GM12872 (cell line): ENCODE measurements at regions not wholly inside any gene's neighbourhood (a gene's known extent, or its start where the extent isn't known, plus 50 kb on each side); places are given as distances from the start of the nearest gene placed in this dataset.

Experiments used
- TF ChIP-seq, protein P1 (sequence below): IDR thresholded peaks from 3 replicates; pipeline ENCODE4 v1.5.1; 2011; ENCODE audit warnings: low read depth, mild to moderate bottlenecking, low read length, moderate library complexity; ENCODE audit not compliant: insufficient read depth

DNA sequence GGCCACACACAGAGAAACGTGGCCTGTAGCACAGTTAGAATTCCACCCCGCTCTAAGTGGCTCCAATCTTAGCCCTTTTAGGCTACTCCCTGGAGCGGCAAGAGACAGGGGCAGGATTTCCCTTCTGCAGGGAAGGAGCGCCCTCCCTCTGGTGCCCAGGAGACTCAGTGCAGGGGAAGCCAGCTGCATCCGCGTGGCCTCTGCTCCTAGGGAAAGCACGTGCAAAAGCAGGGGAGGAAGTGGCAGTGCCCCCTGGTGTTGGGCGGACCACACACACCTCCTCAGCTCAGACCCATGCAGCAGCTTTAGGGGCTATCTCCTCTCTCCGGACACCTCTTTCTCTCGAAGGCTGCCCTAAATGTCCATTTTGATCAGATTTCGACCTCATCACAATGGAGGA, 50.0 kb downstream of the SPRING1 start:
- TF ChIP-seq, protein P1, sequence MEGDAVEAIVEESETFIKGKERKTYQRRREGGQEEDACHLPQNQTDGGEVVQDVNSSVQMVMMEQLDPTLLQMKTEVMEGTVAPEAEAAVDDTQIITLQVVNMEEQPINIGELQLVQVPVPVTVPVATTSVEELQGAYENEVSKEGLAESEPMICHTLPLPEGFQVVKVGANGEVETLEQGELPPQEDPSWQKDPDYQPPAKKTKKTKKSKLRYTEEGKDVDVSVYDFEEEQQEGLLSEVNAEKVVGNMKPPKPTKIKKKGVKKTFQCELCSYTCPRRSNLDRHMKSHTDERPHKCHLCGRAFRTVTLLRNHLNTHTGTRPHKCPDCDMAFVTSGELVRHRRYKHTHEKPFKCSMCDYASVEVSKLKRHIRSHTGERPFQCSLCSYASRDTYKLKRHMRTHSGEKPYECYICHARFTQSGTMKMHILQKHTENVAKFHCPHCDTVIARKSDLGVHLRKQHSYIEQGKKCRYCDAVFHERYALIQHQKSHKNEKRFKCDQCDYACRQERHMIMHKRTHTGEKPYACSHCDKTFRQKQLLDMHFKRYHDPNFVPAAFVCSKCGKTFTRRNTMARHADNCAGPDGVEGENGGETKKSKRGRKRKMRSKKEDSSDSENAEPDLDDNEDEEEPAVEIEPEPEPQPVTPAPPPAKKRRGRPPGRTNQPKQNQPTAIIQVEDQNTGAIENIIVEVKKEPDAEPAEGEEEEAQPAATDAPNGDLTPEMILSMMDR, result peak; percentile 79

DNA sequence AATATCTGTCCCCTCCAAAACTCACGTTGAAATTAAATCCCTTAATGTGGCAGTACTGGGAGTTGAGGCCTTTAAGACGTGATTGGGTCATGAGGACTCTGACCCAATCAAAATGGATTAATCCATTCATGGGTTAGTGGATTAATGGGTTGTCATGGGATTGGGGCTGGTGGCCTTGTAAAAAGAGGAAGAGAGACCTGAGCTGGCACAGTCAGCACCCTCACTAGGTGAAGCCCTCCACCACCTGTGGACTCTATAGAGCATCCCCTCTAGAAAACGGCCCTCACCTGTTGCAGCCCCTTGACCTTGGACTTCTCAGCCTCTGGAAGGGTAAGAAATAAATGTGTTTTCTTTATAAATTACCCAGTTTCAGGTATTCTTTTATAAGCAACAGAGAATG, 53.0 kb downstream of the SPRING1 start:
- TF ChIP-seq, protein P1, result no peak

DNA sequence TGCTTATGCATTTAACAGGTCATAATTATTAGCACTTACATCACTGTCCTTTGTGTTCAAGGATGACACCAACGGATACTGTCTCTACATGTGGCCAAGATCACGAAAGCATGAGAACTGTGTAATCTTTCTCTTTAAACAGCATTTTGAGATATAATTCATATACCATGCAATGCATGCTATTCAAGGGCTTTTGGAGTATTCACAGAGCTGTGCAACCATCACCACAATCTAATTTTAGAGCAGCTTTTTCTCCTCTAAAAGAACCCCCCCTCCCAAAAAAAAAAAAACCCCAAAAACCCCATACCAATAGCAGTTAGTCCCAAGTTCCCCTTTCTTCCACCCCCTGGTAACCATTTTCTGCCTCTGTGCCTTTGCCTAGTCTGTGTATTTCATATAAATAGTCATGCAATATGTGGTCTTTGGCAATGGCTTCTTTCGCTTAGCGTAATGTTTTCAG, 60.6 kb downstream of the SPRING1 start:
- TF ChIP-seq, protein P1, result no peak

DNA sequence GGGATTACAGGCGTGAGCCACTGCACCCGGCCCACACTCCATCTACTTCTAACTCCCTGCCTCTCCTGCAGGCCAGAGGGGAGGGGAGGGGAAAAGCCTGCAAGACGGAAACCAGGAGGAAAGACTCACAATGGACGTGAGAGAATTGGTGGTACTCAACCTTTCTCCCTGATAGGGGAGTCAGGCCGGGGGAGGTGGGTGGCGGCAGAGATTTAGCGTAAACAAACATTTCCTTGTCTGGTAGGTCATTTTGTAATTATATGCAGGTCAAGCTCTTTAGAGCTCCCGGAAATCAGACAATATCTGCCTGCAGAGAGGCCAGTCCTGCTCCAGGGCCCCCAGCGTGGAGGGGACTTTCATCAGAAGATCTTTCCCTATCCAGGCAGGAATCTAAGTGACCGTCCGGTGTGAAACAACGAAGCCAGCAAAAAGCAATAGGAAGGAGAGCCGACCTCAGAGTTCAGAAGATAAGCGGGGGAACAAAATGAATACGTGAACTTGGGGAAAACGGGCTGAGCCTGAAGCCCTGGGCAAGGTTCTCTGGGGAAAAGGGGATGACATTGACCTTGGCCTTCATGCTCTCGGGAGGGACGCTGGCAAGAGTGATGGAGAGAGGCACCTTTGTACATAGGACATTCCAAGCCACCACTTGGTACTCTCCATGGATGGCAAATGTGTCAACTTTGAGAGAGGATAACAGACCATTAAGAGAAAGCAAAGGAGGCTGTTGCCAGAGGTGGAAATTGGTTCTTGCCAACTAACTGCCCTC, 62.3 kb downstream of the SPRING1 start:
- TF ChIP-seq, protein P1, result no peak

DNA sequence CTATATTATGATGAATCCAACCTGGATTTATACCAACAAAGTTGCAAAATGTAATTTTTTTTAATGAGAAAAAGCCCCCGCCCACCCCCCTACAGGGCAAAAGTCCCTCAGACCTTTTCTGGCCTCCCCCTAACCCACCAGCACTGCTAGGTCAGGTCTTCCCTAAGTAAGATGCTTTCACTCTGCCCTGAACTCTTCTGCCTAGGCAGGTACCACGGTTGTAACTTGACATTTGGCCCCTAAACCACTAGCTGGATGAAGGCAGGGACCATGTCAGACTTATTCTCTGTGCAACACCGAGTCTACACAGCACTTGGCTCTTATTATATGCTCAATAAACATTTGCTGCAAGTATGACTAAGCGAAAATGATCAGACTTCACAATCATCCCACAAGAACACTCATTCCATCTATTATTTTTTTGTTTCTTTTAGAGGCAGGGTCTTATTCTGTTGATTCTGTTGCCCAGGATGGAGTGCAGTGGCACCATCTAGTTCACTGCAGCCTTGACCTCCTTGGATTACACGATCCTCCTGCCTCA, 63.2 kb downstream of the SPRING1 start:
- TF ChIP-seq, protein P1, result no peak

DNA sequence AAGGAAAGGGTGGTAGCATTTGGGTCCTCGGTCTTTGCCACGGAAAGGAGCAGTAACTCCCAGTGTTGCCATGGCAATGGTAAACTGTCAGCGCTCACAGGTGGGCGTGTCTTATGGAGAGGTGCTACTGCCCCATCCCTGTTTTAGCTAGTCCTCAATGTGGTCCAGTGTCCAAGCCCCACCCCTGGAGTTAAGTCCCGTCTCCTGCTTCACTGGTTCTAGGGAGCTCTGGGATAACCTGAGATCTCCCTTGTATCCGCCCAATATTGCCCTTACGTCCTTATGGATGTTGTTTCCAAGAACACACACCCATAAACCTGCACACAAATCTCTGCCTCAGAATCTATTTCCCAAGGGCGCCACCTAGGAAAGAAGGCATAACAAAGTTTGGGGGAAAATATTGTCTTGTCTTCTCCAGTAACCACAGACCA, 64.2 kb downstream of the SPRING1 start:
- TF ChIP-seq, protein P1, result 0 out of 3 replicates have a peak, but pooled peaks have one; percentile 20

DNA sequence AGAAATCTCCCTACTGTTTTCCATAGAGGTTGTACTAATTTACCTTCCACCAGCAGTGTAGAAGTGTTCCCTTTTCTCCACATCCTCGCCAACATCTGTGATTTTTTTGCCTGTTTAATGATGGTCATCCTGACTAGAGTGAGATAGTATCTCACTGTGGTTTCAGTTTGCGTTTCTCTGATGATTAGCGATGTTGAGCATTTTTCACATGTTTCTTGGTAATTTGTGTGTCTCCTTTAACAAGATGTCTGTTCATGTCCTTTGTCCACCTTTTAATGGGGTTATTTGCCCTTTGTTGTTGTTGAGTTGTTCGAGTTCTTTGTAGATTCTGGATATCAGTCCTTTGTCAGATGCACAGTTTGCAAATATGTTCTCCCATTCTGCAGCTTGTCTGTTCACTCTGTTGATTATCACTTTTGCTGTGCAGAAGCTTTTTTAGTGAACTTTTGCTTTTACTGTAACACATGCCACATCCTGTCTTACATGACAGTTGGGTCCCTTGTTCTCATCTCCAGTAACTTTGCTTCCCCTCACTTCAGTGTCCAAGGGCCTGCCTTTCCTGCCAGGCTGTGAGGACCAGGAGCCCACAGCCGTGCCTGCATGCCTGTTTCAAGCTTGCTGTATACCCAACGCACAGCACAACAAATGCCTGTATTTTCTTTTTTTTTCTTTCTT, 64.9 kb downstream of the SPRING1 start:
- TF ChIP-seq, protein P1, result no peak
